Neuronal stem cell (in vitro differentiated cells): ENCODE measurements at regions not wholly inside any gene's neighbourhood (a gene's known extent, or its start where the extent isn't known, plus 50 kb on each side); places are given as distances from the start of the nearest gene placed in this dataset.

Experiments
- DNase-seq: peaks from one replicate; pipeline ENCODE4 v3.0.0-alpha.2; 2013; ENCODE audit warnings: low spot score
- H2AFZ ChIP-seq: one replicate; pipeline ENCODE4 v1.6.1; 2013; ENCODE audit warnings: mild to moderate bottlenecking, low read length, inconsistent platforms
- H2AK5ac ChIP-seq: 2 replicates; pipeline ENCODE4 v1.6.1; 2013; ENCODE audit warnings: low read depth, mild to moderate bottlenecking, inconsistent platforms, low read length, moderate library complexity, mixed read lengths
- H2BK120ac ChIP-seq: 2 replicates; pipeline ENCODE4 v1.6.1; 2013; ENCODE audit warnings: low read depth, mild to moderate bottlenecking, inconsistent platforms, low read length, moderate library complexity, mixed read lengths
- H2BK12ac ChIP-seq: one replicate; pipeline ENCODE4 v1.6.1; 2013; ENCODE audit warnings: low read length, inconsistent platforms
- H2BK15ac ChIP-seq: 2 replicates; pipeline ENCODE4 v1.6.1; 2013; ENCODE audit warnings: mild to moderate bottlenecking, low read length, inconsistent platforms, mixed read lengths
- H2BK5ac ChIP-seq: one replicate; pipeline ENCODE4 v1.6.1; 2013; ENCODE audit warnings: inconsistent platforms, mild to moderate bottlenecking, low read length, moderate library complexity
- H3K14ac ChIP-seq: one replicate; pipeline ENCODE4 v1.6.1; 2013; ENCODE audit warnings: low read length, inconsistent platforms
- H3K18ac ChIP-seq: 2 replicates; pipeline ENCODE4 v1.6.1; 2013; ENCODE audit warnings: low read length, inconsistent platforms
- H3K23ac ChIP-seq: 2 replicates; pipeline ENCODE4 v1.6.1; 2013; ENCODE audit warnings: low read depth, mild to moderate bottlenecking, mixed read lengths, low read length, inconsistent platforms; ENCODE audit not compliant: poor library complexity
- H3K27ac ChIP-seq: replicated peaks from 3 replicates; pipeline ENCODE4 v1.5.1; 2013; ENCODE audit warnings: low read length, inconsistent platforms
- H3K27me3 ChIP-seq, 3 experiments: 2 replicates each; pipeline ENCODE4 v1.6.1; 2013; ENCODE audit warnings: low read length in 3 of 3, mild to moderate bottlenecking in 2 of 3, inconsistent platforms in 1 of 3, low read depth in 1 of 3, mixed read lengths in 1 of 3, moderate library complexity in 1 of 3; ENCODE audit not compliant: control insufficient read depth in 3 of 3, insufficient read depth in 3 of 3
- H3K36me3 ChIP-seq, 2 donors: replicated peaks in 1 of 2; 2 replicates each; pipeline ENCODE4 v1.6.1; 2013; ENCODE audit warnings: low read length in 2 of 2; ENCODE audit not compliant: control insufficient read depth in 2 of 2, insufficient read depth in 2 of 2
- H3K4ac ChIP-seq: 2 replicates; pipeline ENCODE4 v1.6.1; 2013; ENCODE audit warnings: inconsistent platforms, mild to moderate bottlenecking, low read length, moderate library complexity
- H3K4me1 ChIP-seq, 2 donors: 1 replicate in 1 of 2; 2 replicates in 1 of 2; pipeline ENCODE4 v1.6.1; 2013; ENCODE audit warnings: low read length in 2 of 2, low read depth in 1 of 2; ENCODE audit not compliant: control insufficient read depth in 2 of 2, insufficient read depth in 1 of 2
- H3K4me2 ChIP-seq: one replicate; pipeline ENCODE4 v1.6.1; 2013; ENCODE audit warnings: mild to moderate bottlenecking, low read length, inconsistent platforms; ENCODE audit not compliant: insufficient read depth, poor library complexity, severe bottlenecking
- H3K4me3 ChIP-seq, 2 donors: 2 replicates each; pipeline ENCODE4 v1.5.1; 2013; ENCODE audit warnings: low read length in 2 of 2, mild to moderate bottlenecking in 2 of 2, inconsistent platforms in 1 of 2, moderate library complexity in 1 of 2
- H3K79me1 ChIP-seq: one replicate; pipeline ENCODE4 v1.6.1; 2013; ENCODE audit warnings: low read depth, mild to moderate bottlenecking, inconsistent platforms, low read length, moderate library complexity
- H3K9ac ChIP-seq: one replicate; pipeline ENCODE4 v1.6.1; 2013; ENCODE audit warnings: mild to moderate bottlenecking, low read depth, low read length, inconsistent platforms; ENCODE audit not compliant: poor library complexity
- H3K9me3 ChIP-seq, 2 donors: replicated peaks in 1 of 2; 2 replicates each; pipeline versions ENCODE3 to v1.6.1; 2013; ENCODE audit warnings: low read length in 2 of 2, mild to moderate bottlenecking in 2 of 2, inconsistent platforms in 1 of 2, low read depth in 1 of 2, mixed read lengths in 1 of 2, moderate library complexity in 1 of 2; ENCODE audit not compliant: control insufficient read depth in 2 of 2, insufficient read depth in 1 of 2
- H4K8ac ChIP-seq: one replicate; pipeline ENCODE4 v1.6.1; 2013; ENCODE audit warnings: low read depth, mild to moderate bottlenecking, inconsistent platforms, low read length, moderate library complexity
- H4K91ac ChIP-seq: one replicate; pipeline ENCODE4 v1.6.1; 2013; ENCODE audit warnings: low read length, low read depth, mild to moderate bottlenecking, inconsistent platforms; ENCODE audit not compliant: poor library complexity
- WGBS, 2 donors: extraction: QIAGEN DNeasy Blood & Tissue Kit; methylation state at CpG; one replicate each; pipeline ENCODE4 v1.1.7; 2013; ENCODE audit warnings: missing lambda C conversion rate in 2 of 2, mixed read lengths in 1 of 2; ENCODE audit not compliant: insufficient read length in 2 of 2, insufficient replicate concordance in 1 of 2; ENCODE audit errors: extremely low coverage in 2 of 2; 5-methylcytosine and 5-hydroxymethylcytosine counted together

GRCh38 chr20:48049641-48050040 lies 264.4 kb upstream of the SULF2 start:
- H3K27ac ChIP-seq: no peak overlapping the region
- no CpG with 5 or more reads among the region's 1 CpG for WGBS, 2 donors
- H3K18ac ChIP-seq: no peak overlapping the region
- no peak overlapping the region for H2BK15ac ChIP-seq
- no peak overlapping the region for H2BK5ac ChIP-seq
- H3K14ac ChIP-seq: no peak overlapping the region
- no peak overlapping the region for H2AFZ ChIP-seq
- H3K36me3 ChIP-seq: no peaks in the 10 kb centered on the region
- no peak overlapping the region for H2BK12ac ChIP-seq
- no peak overlapping the region for H3K23ac ChIP-seq
- no peak overlapping the region for H3K4ac ChIP-seq
- no peaks in the 10 kb centered on the region for H3K4me1 ChIP-seq
- H3K4me3 ChIP-seq: no peak overlapping the region
- H3K27me3 ChIP-seq: no peaks in the 10 kb centered on the region
- H3K9me3 ChIP-seq: peaks cover 0 to 2% of the 10 kb centered on the region in 2 donors
- H3K9ac ChIP-seq: no peak overlapping the region
- no peaks in the 10 kb centered on the region for H3K79me1 ChIP-seq
- H4K91ac ChIP-seq: no peak overlapping the region
- no peak overlapping the region for H3K4me2 ChIP-seq
- H2BK120ac ChIP-seq: no peak overlapping the region
- no peak overlapping the region for H2AK5ac ChIP-seq
- no peak overlapping the region for H4K8ac ChIP-seq
- no peak for DNase-seq

- WGBS, 2 donors: no CpG with 5 or more reads among the region's 3 CpGs
Measured at GRCh38 chr20:48049171-48049570, 263.9 kb upstream of the SULF2 start.

GRCh38 chr20:48047447-48047846 lies 262.2 kb upstream of the SULF2 start:
- Histone ChIP-seq H3K36me3 (no peaks in the 10 kb centered on the region), H3K79me1 (no peaks in the 10 kb centered on the region), H3K9me3 (peaks cover 0 to 2% of the 10 kb centered on the region in 2 donors), H2BK120ac (no peak overlapping the region), H2BK12ac (no peak overlapping the region), H4K8ac (no peak overlapping the region), H3K27me3 (no peaks in the 10 kb centered on the region), H3K4me3 (no peak overlapping the region), H2BK15ac (no peak overlapping the region), H3K4ac (no peak overlapping the region), H2AFZ (no peak overlapping the region), H3K4me1 (no peaks in the 10 kb centered on the region), H3K4me2 (no peak overlapping the region), H3K9ac (no peak overlapping the region), H2BK5ac (no peak overlapping the region), H3K23ac (no peak overlapping the region), H3K14ac (no peak overlapping the region), H2AK5ac (no peak overlapping the region), H4K91ac (no peak overlapping the region), H3K27ac (no peak overlapping the region), H3K18ac (no peak overlapping the region)
- DNase-seq: no peak
- no CpG with 5 or more reads among the region's 4 CpGs for WGBS, 2 donors

More at GRCh38 chr20:48049171-48049570, 263.9 kb upstream of the SULF2 start:
- H3K9ac ChIP-seq: no peak overlapping the region
- peaks cover 0 to 2% of the 10 kb centered on the region in 2 donors for H3K9me3 ChIP-seq
- no peak overlapping the region for H2AK5ac ChIP-seq
- no peak overlapping the region for H2BK12ac ChIP-seq
- H2BK15ac ChIP-seq: no peak overlapping the region
- DNase-seq: no peak
- H3K4me1 ChIP-seq: no peaks in the 10 kb centered on the region
- H3K4me3 ChIP-seq: no peak overlapping the region
- H3K27me3 ChIP-seq: no peaks in the 10 kb centered on the region
- no peaks in the 10 kb centered on the region for H3K79me1 ChIP-seq
- no peak overlapping the region for H3K4ac ChIP-seq
- H3K4me2 ChIP-seq: no peak overlapping the region
- H4K8ac ChIP-seq: no peak overlapping the region
- no peak overlapping the region for H3K14ac ChIP-seq
- H3K27ac ChIP-seq: no peak overlapping the region
- H3K36me3 ChIP-seq: no peaks in the 10 kb centered on the region
- no peak overlapping the region for H2AFZ ChIP-seq
- H2BK5ac ChIP-seq: no peak overlapping the region
- no peak overlapping the region for H4K91ac ChIP-seq
- H3K18ac ChIP-seq: no peak overlapping the region
- no peak overlapping the region for H2BK120ac ChIP-seq
- no peak overlapping the region for H3K23ac ChIP-seq

- H2BK5ac ChIP-seq: no peak overlapping the region
- H3K4me1 ChIP-seq: no peaks in the 10 kb centered on the region
- no peak overlapping the region for H4K91ac ChIP-seq
- peaks cover 0 to 6% of the 10 kb centered on the region in 2 donors for H3K9me3 ChIP-seq
- WGBS, 2 donors: no CpG with 5 or more reads among the region's 7 CpGs
- no peaks in the 10 kb centered on the region for H3K36me3 ChIP-seq
- no peak overlapping the region for H3K18ac ChIP-seq
- no peak overlapping the region for H3K23ac ChIP-seq
- H3K4me3 ChIP-seq: no peak overlapping the region
- no peak overlapping the region for H3K27ac ChIP-seq
- H3K9ac ChIP-seq: no peak overlapping the region
- no peak overlapping the region for H2BK15ac ChIP-seq
- H2AK5ac ChIP-seq: no peak overlapping the region
- H3K4ac ChIP-seq: no peak overlapping the region
- H4K8ac ChIP-seq: no peak overlapping the region
- no peaks in the 10 kb centered on the region for H3K27me3 ChIP-seq
- no peak overlapping the region for H2BK12ac ChIP-seq
- no peak overlapping the region for H2BK120ac ChIP-seq
- H3K4me2 ChIP-seq: no peak overlapping the region
- H2AFZ ChIP-seq: no peak overlapping the region
- H3K14ac ChIP-seq: no peak overlapping the region
- H3K79me1 ChIP-seq: no peaks in the 10 kb centered on the region
- no peak for DNase-seq
Measured at GRCh38 chr20:48042628-48043027, 257.3 kb upstream of the SULF2 start.
